Gastrocnemius medialis (tissue), 4 donors: ENCODE measurements at regions not wholly inside any gene's neighbourhood (a gene's known extent, or its start where the extent isn't known, plus 50 kb on each side); places are given as distances from the start of the nearest gene placed in this dataset.
"Not testable (repeated sequence)": the region's sequence is repeated elsewhere in the genome, so short reads cannot be mapped to it uniquely, and the experiment has no call there.

ENCODE experiments used
- ATAC-seq, 2 donors: fragments of 150-250 bp; one replicate each; pipeline ENCODE4 v1.9.1; 2016
- DNase-seq, 2 donors: peaks; one replicate each; pipeline ENCODE4 v3.0.0-alpha.2; 2019
- H3K27ac ChIP-seq, 4 donors: fragments of 200-600 bp; sonication (generic); 1 replicate in 1 of 4; 2 replicates in 3 of 4; pipeline ENCODE4 v1.5.1; 2016 to 2018; ENCODE audit warnings: mild to moderate bottlenecking in 2 of 4, moderate library complexity in 1 of 4
- H3K27me3 ChIP-seq, 3 donors: fragments of 200-600 bp; sonication (generic) in 2 of 3; 1 replicate in 1 of 3; 2 replicates in 2 of 3; pipeline versions ENCODE4 v1.5.1 to v1.6.0; 2016 to 2019; ENCODE audit warnings: mild to moderate bottlenecking in 1 of 3, moderate library complexity in 1 of 3
- H3K36me3 ChIP-seq, 2 donors: fragments of 200-600 bp; sonication (generic) in 1 of 2; one replicate each; pipeline ENCODE4 v1.5.1; 2017 to 2018
- H3K4me1 ChIP-seq, 2 donors: fragments of 200-600 bp; sonication (generic) in 1 of 2; one replicate each; pipeline ENCODE4 v1.5.1; 2016 to 2017; ENCODE audit warnings: mild to moderate bottlenecking in 2 of 2
- H3K4me3 ChIP-seq, 4 donors: fragments of 200-600 bp; sonication (generic) in 3 of 4; 1 replicate in 1 of 4; 2 replicates in 3 of 4; pipeline ENCODE4 v1.5.1; 2016 to 2019; ENCODE audit warnings: mild to moderate bottlenecking in 2 of 4
- H3K9me3 ChIP-seq, 3 donors: fragments of 200-600 bp; sonication (generic) in 2 of 3; 1 replicate in 1 of 3; 2 replicates in 2 of 3; pipeline ENCODE4 v1.5.1; 2016 to 2019
- POLR2A ChIP-seq, 2 donors: fragments of 450-650 bp; IDR thresholded peaks; one replicate each; pipeline ENCODE4 v1.6.1; 2017; ENCODE audit warnings: antibody characterized with exemption in 2 of 2, mild to moderate bottlenecking in 2 of 2, moderate library complexity in 2 of 2
- in situ Hi-C, 4 donors: fragments of 200-750 bp; cut with MboI; loops; one replicate each; pipeline versions ENCODE4 v1.15.0 to v1.8.0; 2017; ENCODE audit warnings: low sequenced_read_pairs in 4 of 4
- intact Hi-C: fragments of 100-400 bp; cut with DNase I; formaldehyde crosslinking; loops from one replicate; pipeline ENCODE4 v1.15.1; 2023; ENCODE audit warnings: low total_unique reads
- TF ChIP-seq, protein P1 (sequence below), 5 experiments: fragments of 450-650 bp in 3 of 5; fragments of 200-600 bp in 2 of 5; sonication (generic) in 2 of 5; IDR thresholded peaks in 4 of 5; conservative IDR thresholded peaks in 1 of 5; 1 replicate in 4 of 5; 2 replicates in 1 of 5; pipeline ENCODE4 v1.5.1; 2016 to 2019; ENCODE audit warnings: antibody characterized with exemption in 5 of 5, mild to moderate bottlenecking in 3 of 5, moderate library complexity in 3 of 5

DNA sequence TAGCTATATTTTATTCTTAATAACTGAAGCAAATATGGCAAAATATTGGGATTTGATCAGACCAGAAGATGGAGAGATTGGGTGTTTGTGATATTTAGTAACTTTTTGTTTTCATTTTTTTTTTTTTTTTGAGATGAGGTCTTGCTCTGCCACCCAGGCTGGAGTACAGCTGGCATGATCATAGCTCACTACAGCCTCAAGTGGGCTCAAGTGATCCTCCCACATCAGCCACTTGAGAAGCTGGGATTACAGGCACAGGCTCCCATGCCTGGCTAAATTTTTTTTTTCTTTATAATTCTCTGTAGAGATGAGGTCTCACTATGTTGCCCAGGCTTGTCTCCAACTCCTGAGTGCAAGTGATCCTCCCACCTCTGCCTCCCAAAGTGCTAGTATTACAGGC is 686.4 kb downstream of the CDY1 start:
- intact Hi-C loops, H3K36me3 ChIP-seq, H3K4me3 ChIP-seq, H3K4me1 ChIP-seq, in situ Hi-C loops, H3K9me3 ChIP-seq, H3K27ac ChIP-seq, DNase-seq, H3K27me3 ChIP-seq, ATAC-seq: not testable (repeated sequence)

DNA sequence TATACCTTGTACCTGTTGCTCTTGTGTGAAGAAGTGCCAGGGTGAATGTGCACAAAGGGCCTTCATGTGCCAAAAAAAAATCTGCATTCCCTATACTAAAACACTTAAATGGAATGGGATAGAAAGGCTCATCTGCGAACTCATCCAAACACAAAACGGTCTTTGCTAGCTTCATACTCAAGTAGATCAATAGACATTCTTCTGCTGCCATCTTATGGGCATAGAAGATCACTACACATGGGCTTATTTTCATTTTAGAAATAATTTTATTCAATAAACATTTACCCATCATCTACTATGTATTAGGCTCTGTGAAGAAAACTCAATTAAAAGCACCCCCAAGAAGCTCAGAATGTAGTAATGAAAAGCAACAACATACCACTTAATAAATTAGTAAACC is 693.1 kb downstream of the CDY1 start:
- peak in 1 of 2 donors; percentile 51 for ATAC-seq

DNA sequence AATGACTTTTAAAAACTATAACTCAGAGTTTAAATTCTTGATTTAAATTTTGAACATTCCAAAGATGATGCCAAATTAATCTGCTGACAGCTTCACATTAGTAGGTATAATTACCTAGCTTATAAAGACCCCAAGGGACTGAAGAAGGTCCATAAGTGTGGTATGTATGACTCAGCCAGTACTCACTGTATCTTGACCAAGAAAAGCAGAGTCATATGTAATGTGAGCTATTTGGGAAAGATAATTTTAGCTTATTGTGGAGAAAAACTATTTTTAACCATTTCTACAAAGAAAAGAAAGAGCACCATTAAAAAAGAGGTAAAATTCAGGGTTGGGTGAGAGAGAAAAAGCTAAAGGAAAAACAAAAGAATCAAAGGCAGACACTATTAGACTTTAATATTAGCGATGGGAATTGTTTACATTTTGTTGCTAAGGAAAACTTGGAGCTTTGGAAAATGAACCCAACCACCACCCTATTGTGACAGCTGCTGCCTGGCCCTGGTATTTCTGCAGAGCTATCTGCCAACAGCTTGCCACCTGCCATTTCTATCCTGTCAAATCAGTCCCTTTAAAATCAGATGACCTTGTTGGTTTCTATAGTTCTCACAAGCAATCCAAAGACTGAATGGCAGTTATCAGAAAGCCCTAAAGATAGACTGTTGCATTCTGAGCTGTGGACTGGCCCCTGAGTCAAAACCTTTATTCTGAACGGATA is 697.7 kb downstream of the CDY1 start:
- H3K36me3 ChIP-seq, H3K9me3 ChIP-seq, H3K4me3 ChIP-seq, H3K4me1 ChIP-seq, in situ Hi-C loops, intact Hi-C loops, H3K27me3 ChIP-seq, H3K27ac ChIP-seq: not testable (repeated sequence)
- DNase-seq (peak in 1 of 2 donors; percentile 10), ATAC-seq (peak in 1 of 2 donors; percentile 76)

More for the DNA sequence above, 693.1 kb downstream of the CDY1 start:
- DNase-seq, H3K27ac ChIP-seq, H3K9me3 ChIP-seq, H3K4me1 ChIP-seq, H3K36me3 ChIP-seq, H3K27me3 ChIP-seq, H3K4me3 ChIP-seq, intact Hi-C loops, in situ Hi-C loops: not testable (repeated sequence)
- TF ChIP-seq, protein P1, sequence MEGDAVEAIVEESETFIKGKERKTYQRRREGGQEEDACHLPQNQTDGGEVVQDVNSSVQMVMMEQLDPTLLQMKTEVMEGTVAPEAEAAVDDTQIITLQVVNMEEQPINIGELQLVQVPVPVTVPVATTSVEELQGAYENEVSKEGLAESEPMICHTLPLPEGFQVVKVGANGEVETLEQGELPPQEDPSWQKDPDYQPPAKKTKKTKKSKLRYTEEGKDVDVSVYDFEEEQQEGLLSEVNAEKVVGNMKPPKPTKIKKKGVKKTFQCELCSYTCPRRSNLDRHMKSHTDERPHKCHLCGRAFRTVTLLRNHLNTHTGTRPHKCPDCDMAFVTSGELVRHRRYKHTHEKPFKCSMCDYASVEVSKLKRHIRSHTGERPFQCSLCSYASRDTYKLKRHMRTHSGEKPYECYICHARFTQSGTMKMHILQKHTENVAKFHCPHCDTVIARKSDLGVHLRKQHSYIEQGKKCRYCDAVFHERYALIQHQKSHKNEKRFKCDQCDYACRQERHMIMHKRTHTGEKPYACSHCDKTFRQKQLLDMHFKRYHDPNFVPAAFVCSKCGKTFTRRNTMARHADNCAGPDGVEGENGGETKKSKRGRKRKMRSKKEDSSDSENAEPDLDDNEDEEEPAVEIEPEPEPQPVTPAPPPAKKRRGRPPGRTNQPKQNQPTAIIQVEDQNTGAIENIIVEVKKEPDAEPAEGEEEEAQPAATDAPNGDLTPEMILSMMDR (IDR thresholded peaks at IDR 0.05 in 4 of 5, conservative IDR thresholded peaks at IDR 0.05 in 1 of 5), result peak in 1 of 5 experiments; percentile 11

DNA sequence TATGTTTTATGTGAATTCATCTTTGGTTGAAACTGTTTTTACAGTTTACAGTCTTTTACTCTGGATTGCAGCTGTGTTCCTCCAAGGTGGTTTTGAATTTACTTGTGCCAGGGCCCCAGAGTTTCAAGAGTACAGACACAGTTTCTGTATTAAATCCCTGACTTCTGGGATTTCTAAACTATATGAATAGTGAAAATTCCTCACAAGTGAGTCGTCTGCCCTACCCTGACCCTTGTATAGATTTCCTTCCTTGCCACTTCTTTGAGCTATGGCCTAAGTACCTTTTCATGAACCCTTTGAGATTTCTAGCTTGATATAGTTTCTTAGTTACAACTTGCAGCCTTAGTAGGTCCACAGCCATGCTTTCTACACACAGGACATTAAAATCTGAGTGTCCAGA is 700.8 kb downstream of the CDY1 start:
- in situ Hi-C loops, H3K9me3 ChIP-seq, DNase-seq, H3K27me3 ChIP-seq, intact Hi-C loops, H3K4me3 ChIP-seq, H3K27ac ChIP-seq, H3K36me3 ChIP-seq, ATAC-seq, H3K4me1 ChIP-seq: not testable (repeated sequence)

DNA sequence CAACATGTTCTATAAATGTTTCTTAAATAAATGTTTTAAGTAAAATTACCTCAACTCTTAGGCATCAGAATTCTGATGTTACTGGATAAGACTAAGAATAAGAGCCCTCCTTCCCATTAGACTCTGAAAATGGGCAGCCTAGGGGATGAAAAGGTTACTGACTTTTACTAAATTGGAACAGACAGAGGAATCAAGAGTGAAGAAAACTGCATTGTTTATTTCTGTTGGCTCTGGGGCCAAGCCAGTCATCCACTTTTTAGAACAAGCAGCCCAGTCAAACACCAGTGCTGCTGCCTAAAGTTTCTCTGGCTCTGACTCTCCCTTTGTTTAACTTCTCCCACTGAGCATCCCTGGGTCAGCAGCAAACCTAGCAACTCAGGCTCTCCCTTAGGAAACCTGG is 731.0 kb downstream of the CDY1 start:
- H3K36me3 ChIP-seq, H3K4me3 ChIP-seq, ATAC-seq, H3K27ac ChIP-seq, in situ Hi-C loops, intact Hi-C loops, H3K4me1 ChIP-seq, DNase-seq, H3K9me3 ChIP-seq, H3K27me3 ChIP-seq: not testable (repeated sequence)

DNA sequence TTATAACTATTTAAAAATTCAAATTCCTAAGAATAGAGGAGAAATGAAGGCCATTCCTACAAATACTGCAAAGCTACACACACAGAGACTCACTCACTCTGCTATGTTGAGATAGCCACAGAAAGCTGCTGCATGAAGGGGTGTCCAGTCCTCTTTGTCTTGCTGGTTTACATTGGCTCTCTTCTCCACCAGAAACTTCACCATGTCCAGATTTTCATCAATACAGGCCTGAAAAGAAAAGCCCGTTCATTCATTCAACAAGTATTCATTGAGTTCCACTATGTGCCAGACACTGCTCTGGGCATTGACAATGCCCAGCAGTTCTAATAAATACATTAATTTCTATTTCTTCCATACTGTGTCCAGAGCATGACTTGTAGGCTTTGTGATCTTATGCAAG is 732.3 kb downstream of the CDY1 start:
- H3K4me3 ChIP-seq, result no peak overlapping the region
- H3K4me1 ChIP-seq, result no peaks in the 10 kb centered on the region
- in situ Hi-C loops, result no loop called here
- DNase-seq (no peak), ATAC-seq (no peak)
- H3K9me3 ChIP-seq, result no peaks in the 10 kb centered on the region
- H3K27ac ChIP-seq, result no peak overlapping the region
- TF ChIP-seq, protein P1 (IDR thresholded peaks at IDR 0.05 in 4 of 5, conservative IDR thresholded peaks at IDR 0.05 in 1 of 5), result no peak
- TF ChIP-seq POLR2A (IDR thresholded peaks at IDR 0.05), result no peak
- no peaks in the 10 kb centered on the region for H3K36me3 ChIP-seq
- intact Hi-C loops, result no loop called here
- no peaks in the 10 kb centered on the region for H3K27me3 ChIP-seq

DNA sequence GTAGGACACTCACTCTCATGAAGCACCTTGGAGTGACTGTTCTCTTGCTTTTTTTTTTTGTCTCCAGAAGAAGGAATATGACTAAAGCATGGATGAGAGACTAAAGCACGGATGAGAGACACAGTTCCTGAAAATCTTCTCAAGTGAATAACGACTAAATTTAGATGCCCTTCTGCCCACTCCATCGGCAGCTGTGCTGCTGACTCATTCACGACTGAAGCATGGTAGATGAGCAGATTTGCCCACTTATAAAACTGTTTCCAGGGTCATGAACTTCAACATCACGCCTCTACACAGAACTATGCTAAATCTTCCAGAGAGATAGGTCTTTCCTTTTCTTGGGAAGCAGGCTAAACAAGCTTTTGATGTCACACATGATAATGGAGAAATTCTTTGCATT is 738.0 kb downstream of the CDY1 start:
- H3K9me3 ChIP-seq, H3K4me1 ChIP-seq, intact Hi-C loops, H3K36me3 ChIP-seq, H3K4me3 ChIP-seq, in situ Hi-C loops, H3K27me3 ChIP-seq: not testable (repeated sequence)
- peak in 1 of 2 donors; percentile 12 for DNase-seq
- ATAC-seq, result peak; percentile 84 to 91
- H3K27ac ChIP-seq, result peak overlapping the region in 2 of 4 donors; percentile 71 to 81

DNA sequence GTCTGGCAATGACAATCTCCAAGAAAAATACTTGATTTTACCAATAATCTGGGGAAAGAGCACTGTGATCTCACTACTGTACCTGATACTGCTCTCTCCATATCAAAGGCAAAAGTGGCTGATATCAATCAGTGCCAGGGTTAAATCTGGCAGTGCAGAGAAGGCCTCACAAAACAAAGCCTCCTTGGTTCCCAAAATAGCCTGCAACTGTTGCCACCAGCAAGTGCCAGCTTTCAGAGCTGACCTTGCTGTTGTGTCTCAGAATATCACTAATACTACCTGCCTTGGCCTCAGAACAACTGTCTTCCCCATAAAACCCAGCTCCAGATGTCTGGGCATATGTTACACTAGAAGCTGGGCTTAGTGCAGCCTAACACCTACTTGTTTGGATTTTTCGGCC is 738.6 kb downstream of the CDY1 start:
- H3K27me3 ChIP-seq, H3K9me3 ChIP-seq, H3K4me3 ChIP-seq, H3K36me3 ChIP-seq, intact Hi-C loops, H3K4me1 ChIP-seq, in situ Hi-C loops: not testable (repeated sequence)
- ATAC-seq (peak; percentile 71 to 90), DNase-seq (peak; percentile 4 to 40)
- H3K27ac ChIP-seq, result peak overlapping the region in 2 of 4 donors; percentile 71 to 81

DNA sequence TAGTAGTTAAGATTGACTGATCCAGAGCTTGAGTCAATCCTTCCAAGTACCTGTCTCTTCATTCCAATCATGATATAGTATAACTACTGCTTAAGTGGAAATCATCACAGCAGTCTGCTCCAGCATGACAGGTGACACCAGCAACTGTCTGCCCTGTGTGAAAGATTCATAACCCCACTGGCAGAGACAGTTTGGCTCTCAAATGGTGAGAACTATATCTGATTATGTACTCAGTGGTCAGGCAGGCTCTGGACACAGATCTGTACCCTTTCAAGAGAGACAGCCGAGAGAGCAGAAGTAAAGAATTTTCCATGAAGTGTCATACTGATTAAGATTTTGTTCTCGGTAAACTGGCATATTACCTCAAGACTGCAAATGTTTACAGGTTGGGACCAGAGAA is 741.5 kb downstream of the CDY1 start:
- H3K36me3 ChIP-seq, H3K4me3 ChIP-seq, intact Hi-C loops, H3K9me3 ChIP-seq, in situ Hi-C loops, H3K4me1 ChIP-seq, H3K27me3 ChIP-seq: not testable (repeated sequence)
- peak; percentile 65 to 78 for ATAC-seq
- peak overlapping the region in 1 of 4 donors; percentile 60 for H3K27ac ChIP-seq
- DNase-seq, result peak; percentile 5 to 26

DNA sequence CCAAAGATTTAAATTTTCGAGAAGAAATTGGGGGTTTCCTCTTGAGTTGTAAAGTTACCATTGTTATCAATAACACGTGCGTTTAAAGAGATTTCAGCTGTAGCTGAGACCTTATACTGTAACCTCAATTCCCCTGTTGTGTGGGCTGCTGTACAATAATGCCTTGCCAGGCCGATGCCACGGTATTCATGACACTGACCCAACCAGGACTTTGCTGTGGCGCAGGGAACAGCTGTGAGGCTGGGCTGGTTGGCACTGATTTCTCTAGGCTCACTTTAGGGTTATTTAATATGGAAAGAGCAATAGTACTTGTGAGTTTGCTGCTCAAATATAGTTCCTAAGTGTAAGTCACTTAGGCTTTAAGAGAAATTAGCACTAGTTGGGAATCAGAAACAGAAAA is 744.2 kb downstream of the CDY1 start:
- H3K36me3 ChIP-seq, in situ Hi-C loops, ATAC-seq, H3K9me3 ChIP-seq, H3K27me3 ChIP-seq, intact Hi-C loops, H3K4me3 ChIP-seq, H3K4me1 ChIP-seq, DNase-seq: not testable (repeated sequence)
- peak overlapping the region in 1 of 4 donors; percentile 49 for H3K27ac ChIP-seq
